Peyer's patch (tissue), 4 donors: ENCODE measurements at regions not wholly inside any gene's neighbourhood (a gene's known extent, or its start where the extent isn't known, plus 50 kb on each side); places are given as distances from the start of the nearest gene placed in this dataset.

ENCODE experiments used
- DNase-seq, 3 donors: peaks; one replicate each; pipeline ENCODE4 v3.0.0-alpha.2; 2017 to 2019
- H3K27ac ChIP-seq, 4 donors: fragments of 200-600 bp; sonication (generic); one replicate each; pipeline ENCODE4 v1.5.1; 2016 to 2019
- H3K27me3 ChIP-seq, 2 donors: fragments of 200-600 bp; sonication (generic); one replicate each; pipeline ENCODE4 v1.5.1; 2019
- H3K36me3 ChIP-seq, 3 donors: fragments of 200-600 bp; sonication (generic); one replicate each; pipeline ENCODE4 v1.5.1; 2016 to 2019
- H3K4me1 ChIP-seq, 4 donors: fragments of 200-600 bp; sonication (generic); one replicate each; pipeline ENCODE4 v1.5.1; 2016 to 2019
- H3K4me3 ChIP-seq, 4 donors: fragments of 200-600 bp; sonication (generic); 1 replicate in 3 of 4; 2 replicates in 1 of 4; pipeline ENCODE4 v1.5.1; 2016 to 2019; ENCODE audit warnings: mild to moderate bottlenecking in 1 of 4
- H3K9me3 ChIP-seq, 4 donors: fragments of 200-600 bp; sonication (generic); one replicate each; pipeline ENCODE4 v1.5.1; 2016 to 2019; ENCODE audit warnings: mild to moderate bottlenecking in 1 of 4
- CTCF ChIP-seq, 6 experiments: fragments of 450-650 bp in 4 of 6; fragments of 200-600 bp in 2 of 6; sonication (generic) in 1 of 6; IDR thresholded peaks; one replicate each; pipeline ENCODE4 v1.5.1; 2017 to 2019; ENCODE audit warnings: antibody characterized with exemption in 6 of 6, mild to moderate bottlenecking in 3 of 6, moderate library complexity in 1 of 6
- POLR2A ChIP-seq, 2 donors: fragments of 450-650 bp; IDR thresholded peaks; one replicate each; pipeline ENCODE4 v1.5.1; 2017; ENCODE audit warnings: antibody characterized with exemption in 2 of 2, mild to moderate bottlenecking in 2 of 2, moderate library complexity in 2 of 2

- DNase-seq: no peak
- H3K27me3 ChIP-seq: no peaks in the 10 kb centered on the region
- H3K4me3 ChIP-seq: no peak overlapping the region
- H3K4me1 ChIP-seq: no peaks in the 10 kb centered on the region
- no peak for TF ChIP-seq CTCF (IDR thresholded peaks at IDR 0.05)
- no peak for TF ChIP-seq POLR2A (IDR thresholded peaks at IDR 0.05)
- no peaks in the 10 kb centered on the region for H3K36me3 ChIP-seq
- H3K9me3 ChIP-seq: no peaks in the 10 kb centered on the region
- H3K27ac ChIP-seq: no peak overlapping the region
These were observed 338.8 kb downstream of the MYCN start for GRCh38 chr2:16279201-16279570.

- no peak for DNase-seq
- TF ChIP-seq POLR2A (IDR thresholded peaks at IDR 0.05): no peak
- TF ChIP-seq CTCF (IDR thresholded peaks at IDR 0.05): no peak
- Histone ChIP-seq H3K4me1 (no peaks in the 10 kb centered on the region), H3K27me3 (no peaks in the 10 kb centered on the region), H3K9me3 (no peaks in the 10 kb centered on the region), H3K27ac (no peak overlapping the region), H3K36me3 (no peaks in the 10 kb centered on the region), H3K4me3 (no peak overlapping the region)
These were observed 338.3 kb downstream of the MYCN start for GRCh38 chr2:16278421-16279200.

GRCh38 chr2:16277117-16277516 lies 336.8 kb downstream of the MYCN start:
- no peaks in the 10 kb centered on the region for H3K27me3 ChIP-seq

GRCh38 chr2:16275661-16276060 lies 335.3 kb downstream of the MYCN start:
- no peak for DNase-seq
- Histone ChIP-seq H3K4me1 (no peaks in the 10 kb centered on the region), H3K27ac (no peak overlapping the region), H3K36me3 (no peaks in the 10 kb centered on the region), H3K9me3 (no peaks in the 10 kb centered on the region), H3K27me3 (no peaks in the 10 kb centered on the region), H3K4me3 (no peak overlapping the region)
- TF ChIP-seq POLR2A (IDR thresholded peaks at IDR 0.05) (no peak), CTCF (IDR thresholded peaks at IDR 0.05) (no peak)

More at GRCh38 chr2:16277117-16277516, 336.8 kb downstream of the MYCN start:
- H3K4me3 ChIP-seq: no peak overlapping the region
- no peak for DNase-seq
- H3K9me3 ChIP-seq: no peaks in the 10 kb centered on the region
- TF ChIP-seq CTCF (IDR thresholded peaks at IDR 0.05): no peak
- no peak for TF ChIP-seq POLR2A (IDR thresholded peaks at IDR 0.05)
- no peaks in the 10 kb centered on the region for H3K4me1 ChIP-seq
- H3K27ac ChIP-seq: no peak overlapping the region
- no peaks in the 10 kb centered on the region for H3K36me3 ChIP-seq

- Histone ChIP-seq H3K27me3 (no peaks in the 10 kb centered on the region), H3K9me3 (no peaks in the 10 kb centered on the region), H3K4me1 (no peaks in the 10 kb centered on the region), H3K36me3 (no peaks in the 10 kb centered on the region), H3K4me3 (no peak overlapping the region), H3K27ac (no peak overlapping the region)
- DNase-seq: no peak
- no peak for TF ChIP-seq CTCF (IDR thresholded peaks at IDR 0.05)
- no peak for TF ChIP-seq POLR2A (IDR thresholded peaks at IDR 0.05)
These were observed 334.8 kb downstream of the MYCN start for GRCh38 chr2:16275131-16275530.
